Mammary epithelial cell (primary cell): ENCODE measurements at regions not wholly inside any gene's neighbourhood (a gene's known extent, or its start where the extent isn't known, plus 50 kb on each side); places are given as distances from the start of the nearest gene placed in this dataset.

Experiments used
- CTCF ChIP-seq, 2 donors: IDR thresholded peaks in 1 of 2; conservative IDR thresholded peaks in 1 of 2; 2 replicates each; pipeline ENCODE4 v1.5.1; 2011 to 2012; ENCODE audit warnings: inconsistent platforms in 2 of 2, low read length in 2 of 2, mild to moderate bottlenecking in 2 of 2, control low read depth in 1 of 2, low read depth in 1 of 2; ENCODE audit not compliant: insufficient read depth in 1 of 2; ENCODE audit errors: extremely low read depth in 1 of 2
- EZH2 ChIP-seq: IDR thresholded peaks from 2 replicates; pipeline ENCODE4 v1.6.1; 2012; ENCODE audit warnings: low read length, inconsistent platforms, borderline replicate concordance

GRCh38 chr5:3542158-3542557 is 53.5 kb upstream of the IRX1 start:
- TF ChIP-seq EZH2, result no peak
- TF ChIP-seq CTCF (conservative IDR thresholded peaks at IDR 0.05 in 1 of 2, IDR thresholded peaks at IDR 0.05 in 1 of 2; ENCODE audit: extremely low read depth in 1 of 2, insufficient read depth in 1 of 2, low read depth in 1 of 2, low read length in 2 of 2), result no peak
